ENCODE measurements at regions not wholly inside any gene's neighbourhood (a gene's known extent, or its start where the extent isn't known, plus 50 kb on each side); places are given as distances from the start of the nearest gene placed in this dataset.
"Not testable (repeated sequence)": the region's sequence is repeated elsewhere in the genome, so short reads cannot be mapped to it uniquely, and the experiment has no call there.

GRCh38 chr13:82116422-82116989 lies 1765.8 kb downstream of the SLITRK1 start:
- no peak for DNase-seq
- ATAC-seq, result no peak
- intact Hi-C loops (cut with DNase I), result no loop called here

DNA sequence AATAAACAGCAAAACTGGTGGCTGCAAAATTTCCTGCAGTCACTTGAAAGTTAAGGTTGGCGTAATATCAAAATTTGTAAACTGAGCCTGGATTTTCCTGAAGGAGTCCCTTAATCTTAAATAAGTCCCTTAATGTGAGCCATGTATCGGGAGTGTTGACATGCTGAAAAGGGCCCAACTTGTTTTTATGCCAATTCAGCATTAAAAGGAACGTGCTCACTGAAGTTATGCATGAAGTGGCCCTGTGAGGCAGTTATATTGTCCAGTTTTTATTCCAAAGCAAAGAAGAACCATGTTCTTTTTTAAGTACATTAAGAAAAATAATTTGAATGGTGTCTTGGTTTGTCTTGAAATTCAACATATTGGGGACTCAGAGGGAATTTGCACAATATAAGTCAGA lies 1766.9 kb downstream of the SLITRK1 start:
- intact Hi-C loops (cut with DNase I), result no loop called here
- DNase-seq, result no peak
- no peak for ATAC-seq

DNA sequence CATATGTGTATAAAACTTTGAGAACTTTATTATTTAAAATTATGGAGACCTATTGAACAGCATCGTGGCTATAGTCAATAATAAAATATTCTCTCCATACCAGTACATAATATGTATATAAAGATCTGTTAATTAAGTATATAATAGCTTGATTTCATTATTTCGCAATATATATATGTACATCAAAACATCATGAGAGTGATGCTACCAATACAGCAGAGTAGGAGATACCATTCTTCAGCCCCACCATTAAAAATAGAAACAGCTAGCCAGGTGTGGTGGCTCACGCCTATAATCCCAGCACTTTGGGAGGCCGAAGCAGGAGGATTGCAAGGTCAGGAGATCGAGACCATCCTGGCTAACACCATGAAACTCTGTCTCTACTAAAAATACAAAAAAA lies 1755.3 kb upstream of the SPRY2 start:
- intact Hi-C loops (cut with DNase I), result no loop called here
- no peak for DNase-seq
- no peak for ATAC-seq

- intact Hi-C loops (cut with DNase I), result no loop called here
- ATAC-seq (no peak), DNase-seq (no peak)
These were observed 1751.4 kb upstream of the SPRY2 start for GRCh38 chr13:82092312-82092711.

GRCh38 chr13:82088781-82089180 lies 1747.9 kb upstream of the SPRY2 start:
- no peak for ATAC-seq
- DNase-seq, result no peak

GRCh38 chr13:82076496-82076895 lies 1735.6 kb upstream of the SPRY2 start:
- no peak for ATAC-seq
- DNase-seq, result no peak
- intact Hi-C loops (cut with DNase I), result no loop called here

More at GRCh38 chr13:82088781-82089180, 1747.9 kb upstream of the SPRY2 start:
- intact Hi-C loops (cut with DNase I), result no loop called here

GRCh38 chr13:82070416-82070815 lies 1729.5 kb upstream of the SPRY2 start:
- ATAC-seq, result no peak
- DNase-seq, result no peak
- intact Hi-C loops (cut with DNase I), result no loop called here

DNA sequence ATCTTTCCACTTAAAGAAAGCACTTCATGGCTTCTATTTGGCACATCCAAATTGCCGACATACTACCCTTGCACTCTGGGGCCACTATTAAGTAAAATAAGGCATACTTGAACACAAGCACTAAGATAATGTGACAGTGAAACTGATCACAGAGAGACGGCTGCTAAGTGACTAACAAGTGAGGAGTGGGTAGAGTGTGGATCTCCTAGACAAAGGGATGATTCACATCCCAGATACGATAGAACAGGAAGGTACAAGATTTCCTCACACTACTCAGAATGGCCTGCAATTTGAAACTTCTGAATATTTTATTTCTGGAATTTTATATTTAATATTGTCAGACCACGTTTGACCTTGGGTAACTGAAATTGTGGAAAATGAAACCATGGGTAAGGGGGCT lies 1721.8 kb upstream of the SPRY2 start:
- no peak for DNase-seq
- no peak for ATAC-seq
- intact Hi-C loops (cut with DNase I), result no loop called here

DNA sequence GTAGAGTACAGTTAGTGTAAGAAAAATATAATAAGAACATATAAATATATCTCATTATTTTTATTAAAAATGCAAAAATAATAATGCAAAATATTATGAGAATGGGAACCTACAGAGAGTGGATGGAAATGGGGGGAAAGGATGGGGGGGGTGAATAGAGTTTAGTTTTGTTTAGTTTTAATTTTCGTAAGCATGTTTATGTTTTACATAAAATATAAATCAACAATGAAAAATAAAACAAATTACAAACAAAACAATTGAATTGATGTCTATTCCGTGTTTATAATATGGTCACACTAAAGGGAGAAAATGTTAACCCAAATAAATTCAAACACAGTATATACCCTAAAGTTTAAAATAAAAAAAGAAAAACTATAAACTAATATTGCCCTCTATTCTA lies 1717.4 kb upstream of the SPRY2 start:
- DNase-seq, result no peak
- no peak for ATAC-seq
- intact Hi-C loops (cut with DNase I), result no loop called here

DNA sequence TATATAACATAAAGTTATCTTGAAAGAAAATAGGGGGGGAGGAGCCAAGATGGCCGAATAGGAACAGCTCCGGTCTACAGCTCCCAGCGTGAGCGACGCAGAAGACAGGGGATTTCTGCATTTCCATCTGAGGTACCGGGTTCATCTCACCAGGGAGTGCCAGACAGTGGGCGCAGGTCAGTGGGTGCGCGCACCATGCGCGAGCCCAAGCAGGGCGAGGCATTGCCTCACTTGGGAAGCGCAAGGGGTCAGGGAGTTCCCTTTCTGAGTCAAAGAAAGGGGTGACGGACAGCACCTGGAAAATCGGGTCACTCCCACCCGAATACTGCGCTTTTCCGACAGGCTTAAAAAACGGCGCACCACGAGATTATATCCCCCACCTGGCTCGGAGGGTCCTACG lies 1704.4 kb upstream of the SPRY2 start:
- ATAC-seq; DNase-seq; intact Hi-C loops (cut with DNase I): not testable (repeated sequence)

GRCh38 chr13:82036602-82037001 lies 1695.7 kb upstream of the SPRY2 start:
- ATAC-seq (no peak), DNase-seq (no peak)
- intact Hi-C loops (cut with DNase I), result no loop called here

DNA sequence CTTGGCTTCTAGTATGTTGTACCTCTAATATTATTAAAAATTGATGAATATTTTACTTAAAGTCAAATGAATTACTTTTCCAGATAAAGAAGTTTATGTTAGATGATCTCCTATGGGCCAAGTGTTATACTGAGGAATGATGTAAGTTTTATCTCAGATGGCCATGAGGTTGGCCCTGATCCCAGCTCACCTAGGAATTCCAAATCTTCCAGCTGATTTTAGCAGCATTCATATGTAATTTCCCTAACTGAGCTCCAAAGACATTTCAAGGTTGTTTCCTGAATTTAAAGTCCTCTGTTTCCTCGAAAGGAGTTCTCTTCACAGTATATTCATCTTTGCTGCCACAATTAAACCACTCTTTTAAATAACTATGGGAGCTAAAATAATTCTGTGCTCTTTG lies 1670.4 kb upstream of the SPRY2 start:
- ATAC-seq (no peak), DNase-seq (no peak)
- intact Hi-C loops (cut with DNase I), result no loop called here

GRCh38 chr13:82010780-82011179 lies 1669.9 kb upstream of the SPRY2 start:
- intact Hi-C loops (cut with DNase I), result no loop called here
- ATAC-seq (no peak), DNase-seq (no peak)

DNA sequence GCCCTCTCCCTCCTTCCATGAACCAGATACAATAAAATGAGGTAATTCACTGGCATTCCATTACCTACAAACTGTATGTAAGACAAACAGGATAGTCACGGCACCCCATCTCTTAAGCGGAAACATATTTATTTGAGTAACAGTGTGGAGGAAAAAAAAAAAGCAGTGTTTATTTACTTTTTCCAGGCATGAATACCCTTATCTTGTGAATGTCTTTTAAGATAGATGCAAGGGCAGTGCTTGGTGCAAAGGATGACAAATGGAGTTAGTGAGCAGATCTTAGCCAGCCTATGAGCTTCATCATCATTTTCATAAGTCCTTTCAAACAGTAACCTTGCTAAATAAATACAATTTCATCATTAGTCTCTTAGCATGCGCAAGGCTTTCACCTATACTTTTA lies 1661.8 kb upstream of the SPRY2 start:
- intact Hi-C loops (cut with DNase I), result no loop called here
- DNase-seq (no peak), ATAC-seq (no peak)

GRCh38 chr13:81995316-81995715 lies 1654.4 kb upstream of the SPRY2 start:
- ATAC-seq (no peak), DNase-seq (no peak)
- intact Hi-C loops (cut with DNase I), result no loop called here

DNA sequence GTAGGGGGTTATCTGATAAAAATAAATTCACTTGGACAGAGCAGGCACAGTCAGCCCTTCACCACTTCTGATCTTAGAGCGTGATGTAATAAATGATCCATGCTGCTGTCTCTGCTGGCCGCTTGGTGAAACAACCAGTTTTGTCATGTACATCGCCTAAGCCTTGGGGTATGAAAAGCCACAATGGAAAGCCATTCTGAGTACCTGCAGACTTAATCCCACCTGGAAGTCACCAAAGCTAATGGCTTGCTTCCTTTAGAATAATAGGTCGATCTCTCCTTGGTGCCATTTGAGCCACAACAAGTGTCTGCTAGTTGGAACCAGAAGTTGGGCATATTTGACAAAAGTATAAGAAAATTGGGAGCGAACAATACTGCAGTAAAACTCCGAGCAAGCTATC lies 1649.7 kb upstream of the SPRY2 start:
- intact Hi-C loops (cut with DNase I), result no loop called here
- DNase-seq (no peak), ATAC-seq (no peak)

DNA sequence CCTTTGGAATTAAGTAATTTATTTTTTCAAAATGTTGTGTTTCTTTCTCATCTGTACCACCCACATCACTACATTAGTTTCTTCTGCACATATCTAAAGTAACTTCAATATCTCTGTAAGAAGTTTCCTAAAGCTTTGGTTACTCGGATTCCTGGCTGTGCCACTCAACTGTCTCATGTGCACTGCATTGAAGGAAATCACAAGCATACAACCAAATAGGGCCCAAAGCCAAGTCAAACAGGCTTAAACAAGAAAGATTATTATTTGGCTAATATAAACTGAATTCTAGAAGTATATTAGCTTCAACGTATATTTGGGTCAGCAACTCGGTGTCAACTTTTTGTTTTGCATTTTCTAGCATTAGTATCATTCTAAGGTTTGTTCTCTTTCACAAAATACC lies 1647.6 kb upstream of the SPRY2 start:
- ATAC-seq (no peak), DNase-seq (no peak)
- intact Hi-C loops (cut with DNase I), result no loop called here

GRCh38 chr13:81987677-81988357 lies 1646.9 kb upstream of the SPRY2 start:
- DNase-seq (no peak), ATAC-seq (no peak)
- intact Hi-C loops (cut with DNase I), result no loop called here

DNA sequence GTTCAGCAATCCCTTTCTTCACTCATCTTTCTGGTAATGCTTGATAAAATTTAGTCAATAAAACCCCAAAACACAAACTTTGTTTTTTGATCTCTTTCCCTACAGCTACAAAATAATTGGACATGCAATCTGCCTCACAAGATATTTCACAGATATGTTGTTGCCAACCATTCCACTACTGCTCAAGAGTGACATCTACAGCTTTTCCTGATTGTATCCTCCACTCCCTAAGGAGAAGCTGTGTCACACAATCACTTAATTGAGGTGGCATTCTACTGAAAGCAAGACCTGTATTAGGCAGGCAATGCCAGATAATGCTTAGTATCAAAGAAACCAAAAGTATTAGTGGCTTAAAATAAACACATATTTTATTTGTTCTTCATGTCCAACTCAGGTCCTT lies 1646.2 kb upstream of the SPRY2 start:
- ATAC-seq (no peak), DNase-seq (no peak)
- intact Hi-C loops (cut with DNase I), result no loop called here

DNA sequence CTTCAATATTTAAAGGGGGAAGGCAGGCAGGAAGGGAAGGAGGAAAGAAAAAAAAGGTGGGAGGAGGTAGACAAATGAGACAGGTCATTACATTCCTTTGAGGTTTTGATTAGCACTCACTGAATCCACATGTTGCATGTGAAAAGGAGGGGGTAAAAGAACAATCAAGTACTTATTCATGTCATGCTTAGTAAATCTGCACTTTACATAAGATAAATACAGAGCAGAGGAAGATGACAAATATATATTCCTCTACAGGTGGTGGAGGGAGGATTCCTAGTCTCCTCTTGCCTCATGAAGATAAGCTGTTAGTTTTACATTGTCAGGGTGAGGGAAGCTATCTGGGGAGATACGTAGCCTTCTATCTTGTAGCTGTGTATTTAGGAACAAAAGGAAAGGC lies 1645.4 kb upstream of the SPRY2 start:
- ATAC-seq, result no peak
- no peak for DNase-seq
- intact Hi-C loops (cut with DNase I), result no loop called here

GRCh38 chr13:81957121-81957520 lies 1616.2 kb upstream of the SPRY2 start:
- intact Hi-C loops (cut with DNase I), result no loop called here
- DNase-seq (no peak), ATAC-seq (no peak)

- ATAC-seq (no peak), DNase-seq (no peak)
- intact Hi-C loops (cut with DNase I), result no loop called here
These were observed 1589.1 kb upstream of the SPRY2 start for GRCh38 chr13:81929988-81930387.
